GM11168 (cell line): ENCODE measurements at regions not wholly inside any gene's neighbourhood (a gene's known extent, or its start where the extent isn't known, plus 50 kb on each side); places are given as distances from the start of the nearest gene placed in this dataset.
"Not testable (repeated sequence)": the region's sequence is repeated elsewhere in the genome, so short reads cannot be mapped to it uniquely, and the experiment has no call there.

ENCODE experiments used
- in situ Hi-C: fragments of 300-500 bp; cut with MboI; formaldehyde crosslinking; loops from one replicate; pipeline ENCODE4 v1.12.0; 2022; ENCODE audit warnings: low sequenced_read_pairs; ENCODE audit not compliant: unreplicated experiment

- in situ Hi-C loops = no loop called here
Measured at GRCh38 chr10:28733245-28733644, 55.9 kb downstream of the BAMBI start.

GRCh38 chr10:28733647-28734046 lies 56.3 kb downstream of the BAMBI start:
- in situ Hi-C loops = no loop called here

GRCh38 chr10:28734938-28735759 lies 57.8 kb downstream of the BAMBI start:
- in situ Hi-C loops = no loop called here

GRCh38 chr10:28737096-28737495 lies 59.8 kb downstream of the BAMBI start:
- in situ Hi-C loops = no loop called here

- in situ Hi-C loops = no loop called here
Measured at GRCh38 chr10:28738200-28738599, 60.9 kb downstream of the BAMBI start.

GRCh38 chr10:28743576-28743975 lies 66.3 kb downstream of the BAMBI start:
- in situ Hi-C loops = no loop called here

GRCh38 chr10:28744069-28744768 lies 66.9 kb downstream of the BAMBI start:
- in situ Hi-C loops = no loop called here

GRCh38 chr10:28754930-28755718 lies 77.8 kb downstream of the BAMBI start:
- in situ Hi-C loops = no loop called here

GRCh38 chr10:28761084-28761846 lies 83.9 kb downstream of the BAMBI start:
- in situ Hi-C loops = no loop called here

- in situ Hi-C loops = no loop called here
Measured at GRCh38 chr10:28763471-28764170, 86.3 kb downstream of the BAMBI start.

- in situ Hi-C loops = no loop called here
Measured at GRCh38 chr10:28765641-28766040, 88.3 kb downstream of the BAMBI start.

GRCh38 chr10:28768227-28768626 lies 90.9 kb downstream of the BAMBI start:
- in situ Hi-C loops = no loop called here

- in situ Hi-C loops = no loop called here
Measured at GRCh38 chr10:28769091-28769604, 91.8 kb downstream of the BAMBI start.

- in situ Hi-C loops = not testable (repeated sequence)
Measured at GRCh38 chr10:28771580-28772090, 94.3 kb downstream of the BAMBI start.

- in situ Hi-C loops = no loop called here
Measured at GRCh38 chr10:28774051-28774995, 97.0 kb downstream of the BAMBI start.

GRCh38 chr10:28775773-28776172 lies 98.5 kb downstream of the BAMBI start:
- in situ Hi-C loops = no loop called here

- in situ Hi-C loops = no loop called here
Measured at GRCh38 chr10:28776519-28776918, 99.2 kb downstream of the BAMBI start.

- in situ Hi-C loops = no loop called here
Measured at GRCh38 chr10:28777911-28778310, 100.6 kb downstream of the BAMBI start.
